NCI-H774 (cell line): ENCODE measurements at regions not wholly inside any gene's neighbourhood (a gene's known extent, or its start where the extent isn't known, plus 50 kb on each side); places are given as distances from the start of the nearest gene placed in this dataset.
"Not testable (repeated sequence)": the region's sequence is repeated elsewhere in the genome, so short reads cannot be mapped to it uniquely, and the experiment has no call there.

ENCODE experiments used
- DNase-seq: peaks from one replicate; lab custom pipeline; 2025; lab: John Stamatoyannopoulos, UW

- no peak for DNase-seq
These were observed 125.6 kb downstream of the GLRX3 start for GRCh38 chr10:130261766-130262165.

GRCh38 chr10:130263289-130263688 is 127.1 kb downstream of the GLRX3 start:
- no peak for DNase-seq

DNA sequence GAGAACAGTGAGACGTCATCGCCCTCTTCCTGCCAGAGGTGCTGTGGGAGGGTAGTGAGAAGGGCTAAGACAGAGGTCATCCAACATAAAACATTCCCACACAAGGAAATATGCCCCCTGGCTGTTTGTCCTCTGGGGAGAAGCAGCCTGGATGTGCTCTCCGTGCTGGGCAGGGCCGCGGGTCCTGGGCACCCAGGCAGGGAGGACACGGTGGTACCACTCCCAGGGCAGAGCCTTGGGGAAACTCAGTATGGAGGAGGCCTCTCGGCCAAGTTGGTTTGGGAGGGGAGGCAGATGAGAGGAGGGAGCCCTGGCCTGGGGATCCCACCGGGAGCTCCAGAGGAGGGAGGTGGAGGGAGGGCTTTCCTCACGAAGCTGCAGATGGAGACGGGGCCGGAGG is 129.4 kb downstream of the GLRX3 start:
- no peak for DNase-seq

GRCh38 chr10:130282492-130283218 is 146.5 kb downstream of the GLRX3 start:
- DNase-seq: no peak

- no peak for DNase-seq
These were observed 147.0 kb downstream of the GLRX3 start for GRCh38 chr10:130283219-130283545.

GRCh38 chr10:130295761-130296160 is 159.6 kb downstream of the GLRX3 start:
- not testable (repeated sequence) for DNase-seq

DNA sequence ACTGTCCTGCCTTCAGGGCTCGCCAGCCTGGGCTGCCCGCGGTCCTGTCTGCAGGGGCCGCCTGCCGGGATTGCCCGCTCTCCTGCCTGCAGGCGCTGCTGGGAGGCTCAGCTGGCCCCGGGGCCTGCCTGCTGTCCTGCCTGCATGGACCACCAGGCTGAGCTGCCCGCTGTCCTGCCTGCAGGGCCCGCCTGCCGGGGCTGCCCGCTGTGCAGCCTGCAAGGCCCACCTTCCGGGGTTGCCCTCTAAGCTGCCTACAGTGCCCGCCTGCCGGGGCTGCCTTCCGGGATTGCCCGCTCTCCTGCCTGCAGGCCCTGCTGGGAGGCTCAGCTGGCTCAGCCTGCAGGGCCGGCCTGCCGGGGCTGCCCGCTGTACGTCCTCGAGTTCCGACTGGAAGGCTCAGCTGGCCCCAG is 164.4 kb downstream of the GLRX3 start:
- peak; percentile 39 for DNase-seq

DNA sequence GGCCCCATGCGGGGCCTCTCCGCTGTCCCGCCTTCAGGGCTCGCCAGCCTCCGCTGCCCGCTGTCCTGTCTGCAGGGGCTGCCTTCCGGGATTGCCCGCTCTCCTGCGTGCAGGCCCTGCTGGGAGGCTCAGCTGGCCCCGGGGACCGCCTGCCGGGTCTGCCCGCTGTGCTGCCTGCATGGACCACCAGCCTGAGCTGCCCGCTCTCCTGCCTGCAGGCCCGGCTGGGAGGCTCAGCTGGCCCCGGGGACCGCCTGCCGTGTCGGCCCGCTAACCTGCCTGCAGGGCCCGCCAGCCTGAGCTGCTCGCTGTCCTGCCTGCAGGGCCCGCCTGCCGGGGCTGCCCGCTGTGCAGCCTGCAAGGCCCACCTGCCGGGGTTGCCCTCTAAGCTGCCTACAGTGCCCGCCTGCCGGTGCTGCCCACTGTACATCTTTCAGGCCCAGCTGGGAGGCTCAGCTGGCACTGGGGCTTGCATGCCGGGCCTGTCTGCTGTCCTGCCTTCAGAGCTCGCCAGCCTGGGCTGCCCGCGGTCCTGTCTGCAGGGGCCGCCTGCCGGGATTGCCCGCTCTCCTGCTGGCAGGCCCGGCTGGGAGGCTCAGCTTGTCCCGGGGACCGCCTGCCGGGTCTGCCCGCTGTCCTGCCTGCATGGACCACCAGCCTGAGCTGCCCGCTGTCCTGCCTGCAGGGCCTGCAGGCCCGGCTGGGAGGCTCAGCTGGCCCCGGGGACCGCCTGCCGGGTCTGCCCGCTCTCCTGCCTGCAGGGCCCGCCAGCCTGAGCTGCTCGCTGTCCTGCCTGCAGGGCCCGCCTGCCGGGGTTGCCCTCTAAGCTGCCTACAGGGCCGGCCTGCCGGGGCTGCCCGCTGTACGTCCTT is 165.1 kb downstream of the GLRX3 start:
- DNase-seq: peak; percentile 39

GRCh38 chr10:130326954-130327353 is 190.8 kb downstream of the GLRX3 start:
- no peak for DNase-seq

DNA sequence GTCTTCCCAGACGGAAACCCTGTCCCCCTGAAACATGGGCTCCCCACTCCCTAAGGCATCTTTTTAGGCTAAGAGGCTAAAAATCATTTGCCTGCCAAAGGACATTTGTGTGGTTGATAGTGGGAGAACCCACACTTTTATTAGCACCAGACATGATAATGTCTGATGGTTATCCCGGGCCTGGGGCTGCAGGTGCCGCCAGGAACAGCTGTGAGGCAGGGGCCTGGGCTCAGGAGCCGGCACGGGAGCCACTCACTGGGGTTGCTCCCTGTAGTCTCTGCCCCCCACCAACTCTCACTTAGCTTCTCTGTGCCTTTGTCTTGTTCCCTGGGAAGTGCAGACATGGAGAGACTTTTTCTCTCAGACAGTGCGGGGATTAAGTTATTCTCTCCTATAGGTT is 193.6 kb downstream of the GLRX3 start:
- no peak for DNase-seq

DNA sequence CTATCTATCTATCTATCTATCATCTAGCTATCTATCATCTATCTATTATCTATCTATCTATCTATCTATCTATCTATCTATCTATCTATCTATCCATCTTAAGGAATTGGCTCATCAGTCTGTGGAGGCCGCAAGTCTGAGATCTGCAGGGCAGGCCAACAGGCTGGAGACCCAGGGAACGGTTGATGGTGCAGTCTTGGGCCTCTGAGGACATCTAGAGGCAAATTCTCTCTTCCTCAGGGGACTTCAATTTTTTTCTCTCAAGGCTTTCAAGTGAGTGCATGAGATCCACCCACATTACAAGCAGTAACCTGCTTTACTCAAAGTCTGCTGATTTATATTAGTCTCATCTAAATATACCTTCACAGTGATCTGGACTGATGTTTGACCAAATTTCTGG is 197.0 kb downstream of the GLRX3 start:
- no peak for DNase-seq

DNA sequence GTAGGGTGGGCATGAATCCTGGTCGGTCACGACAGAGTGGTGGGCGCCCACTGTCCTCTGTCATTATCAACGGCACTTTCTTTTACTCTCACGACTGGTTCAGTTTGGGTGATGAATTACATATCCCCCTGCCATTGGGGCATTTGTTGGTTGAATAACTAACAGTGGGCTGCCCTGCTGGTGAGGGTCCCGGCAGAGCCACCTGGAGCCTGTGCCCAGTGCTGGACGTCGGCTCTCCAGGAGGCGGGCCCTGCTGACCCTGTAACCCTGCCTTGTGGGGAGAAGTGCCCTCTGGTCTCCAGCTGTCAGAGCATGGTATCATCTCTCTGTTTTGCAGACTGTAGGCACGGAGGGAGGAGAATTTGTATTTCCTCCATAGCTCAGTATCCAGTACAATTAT is 199.1 kb downstream of the GLRX3 start:
- no peak for DNase-seq

DNA sequence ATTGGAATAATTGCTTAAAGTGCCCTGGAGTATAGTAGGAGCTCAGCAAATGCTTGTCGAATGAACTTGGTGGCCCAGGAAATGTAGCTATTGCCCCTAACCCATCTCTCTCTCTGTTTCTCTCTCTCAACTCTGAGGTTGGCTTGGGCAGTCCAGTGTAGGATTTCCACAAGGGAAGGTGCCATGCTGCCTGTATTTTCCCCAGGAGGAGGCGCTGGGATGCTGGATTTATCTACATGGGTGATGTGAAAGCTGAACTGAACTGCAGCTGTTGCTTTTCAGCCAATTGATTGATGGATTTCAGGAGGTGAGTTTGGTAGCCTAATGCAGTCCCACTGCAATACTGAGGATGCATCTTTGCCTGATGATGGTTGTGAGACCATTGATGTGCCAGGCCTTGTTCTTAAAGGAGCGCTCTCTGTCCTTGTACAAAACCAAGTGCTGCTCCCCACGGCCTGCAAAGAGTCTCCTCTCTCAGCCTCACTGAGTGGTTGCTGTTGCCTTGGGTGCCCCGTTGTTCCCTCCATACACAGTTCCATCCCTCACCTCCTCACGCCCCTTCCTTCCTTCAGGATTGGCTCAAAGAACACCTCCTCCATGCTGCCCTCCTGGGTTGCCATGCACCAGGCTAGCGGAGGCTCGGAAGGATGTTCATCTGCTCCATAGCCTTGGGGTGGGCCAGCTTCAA is 200.6 kb downstream of the GLRX3 start:
- DNase-seq: no peak

GRCh38 chr10:130337305-130337640 is 201.1 kb downstream of the GLRX3 start:
- no peak for DNase-seq

DNA sequence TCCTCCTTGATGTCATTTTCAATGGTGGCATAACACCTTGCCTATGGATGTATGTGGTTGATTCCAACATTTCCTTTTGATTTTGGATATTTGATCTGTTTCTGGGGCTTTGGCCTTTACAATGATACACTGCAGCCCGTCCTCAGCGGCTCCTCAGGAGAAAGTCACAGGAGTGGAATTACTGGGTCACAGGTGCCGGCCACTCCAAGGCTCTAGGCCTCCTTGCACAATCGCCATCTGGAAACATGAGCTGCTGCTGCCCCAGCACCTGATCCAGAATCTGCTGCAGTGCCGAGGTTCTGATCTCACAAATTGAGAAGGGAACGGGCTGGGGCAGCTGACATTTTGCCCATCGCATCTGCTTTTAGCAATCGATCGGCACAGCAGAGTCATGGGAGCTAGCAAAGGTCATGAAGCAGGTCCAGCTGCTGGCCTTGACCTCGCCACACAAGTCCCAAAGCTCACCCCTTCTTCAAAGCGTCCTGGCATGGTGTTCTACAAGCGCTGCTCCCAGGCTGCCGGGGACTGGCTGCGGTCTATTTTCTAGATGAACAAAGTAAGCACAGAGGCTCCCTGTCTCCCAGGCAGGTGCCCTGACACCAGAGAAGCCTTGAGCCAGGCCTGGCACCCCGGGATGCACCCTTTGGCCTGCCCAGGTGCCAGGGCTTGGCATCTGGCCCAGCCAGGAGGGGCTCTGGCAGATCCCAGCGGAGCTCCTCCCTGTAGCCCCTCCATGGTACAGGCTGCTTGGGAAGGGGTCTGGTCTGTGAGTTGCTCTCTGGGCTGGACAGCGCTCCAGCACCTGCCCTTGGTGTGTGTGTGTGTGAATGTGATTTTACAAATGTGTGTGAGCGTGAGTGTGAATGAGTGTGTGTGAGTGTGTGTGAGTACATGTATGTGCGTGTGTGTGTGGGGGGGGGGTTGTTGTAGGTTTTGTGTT is 201.8 kb downstream of the GLRX3 start:
- no peak for DNase-seq

DNA sequence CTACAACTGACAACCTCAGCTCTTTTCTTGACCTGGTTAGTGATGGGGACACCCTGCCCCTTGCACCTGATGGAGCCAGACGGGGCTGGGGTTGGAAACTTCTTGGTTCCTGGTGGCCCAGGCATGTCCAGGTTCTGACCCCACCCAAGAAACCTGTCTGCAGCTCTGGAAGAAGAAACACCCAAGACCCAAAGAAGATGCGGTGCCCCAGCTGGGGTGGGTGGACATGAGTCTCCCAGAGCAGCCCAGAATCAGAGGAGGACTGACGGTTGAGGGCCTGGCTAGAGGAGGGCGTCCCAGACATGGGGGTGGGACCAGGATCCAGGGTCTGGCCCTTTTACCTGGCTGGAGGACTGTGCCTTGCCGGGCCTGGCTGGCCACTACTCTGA is 202.4 kb downstream of the GLRX3 start:
- no peak for DNase-seq

DNA sequence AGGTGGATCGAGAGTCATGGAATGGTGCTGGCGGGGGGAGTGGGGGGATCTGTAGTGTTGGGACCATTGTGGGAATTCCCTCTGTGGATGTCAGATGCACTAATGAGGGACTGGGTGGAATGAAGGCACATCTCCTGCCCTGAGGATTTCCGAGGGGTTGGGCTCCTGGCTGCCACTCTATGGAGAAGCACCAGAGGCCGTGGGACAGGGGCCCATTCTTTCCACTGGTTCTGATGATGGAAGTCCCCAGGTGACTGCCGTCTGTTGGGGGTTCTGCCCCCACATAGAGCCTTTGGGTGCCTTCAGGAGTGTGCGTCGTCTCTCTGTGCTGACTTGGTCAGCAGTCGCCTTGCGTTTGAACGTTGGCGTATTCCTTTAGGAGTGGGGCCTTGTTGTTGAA is 202.9 kb downstream of the GLRX3 start:
- DNase-seq: no peak

- DNase-seq: no peak
These were observed 203.7 kb downstream of the GLRX3 start for GRCh38 chr10:130339911-130340310.

GRCh38 chr10:130340816-130341215 is 204.6 kb downstream of the GLRX3 start:
- no peak for DNase-seq

GRCh38 chr10:130341356-130341755 is 205.2 kb downstream of the GLRX3 start:
- no peak for DNase-seq

DNA sequence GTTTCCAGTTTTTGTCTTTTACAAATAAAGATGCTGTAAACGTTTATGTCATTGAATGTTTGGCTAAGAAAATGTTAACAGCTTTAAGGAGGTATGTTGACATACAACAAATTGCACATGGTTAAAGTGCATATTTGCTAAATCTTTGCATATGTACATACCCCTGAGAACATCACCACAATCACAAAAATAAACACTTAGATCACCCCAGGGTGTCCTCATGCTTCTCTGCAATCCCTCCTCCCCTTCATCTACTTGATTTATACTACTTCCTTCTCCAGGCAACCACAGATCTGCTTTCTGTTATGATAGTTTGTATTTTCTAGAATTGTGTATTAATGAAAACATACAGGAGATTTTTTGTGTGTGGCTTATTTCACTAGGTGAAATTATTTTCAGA is 209.5 kb downstream of the GLRX3 start:
- no peak for DNase-seq

DNA sequence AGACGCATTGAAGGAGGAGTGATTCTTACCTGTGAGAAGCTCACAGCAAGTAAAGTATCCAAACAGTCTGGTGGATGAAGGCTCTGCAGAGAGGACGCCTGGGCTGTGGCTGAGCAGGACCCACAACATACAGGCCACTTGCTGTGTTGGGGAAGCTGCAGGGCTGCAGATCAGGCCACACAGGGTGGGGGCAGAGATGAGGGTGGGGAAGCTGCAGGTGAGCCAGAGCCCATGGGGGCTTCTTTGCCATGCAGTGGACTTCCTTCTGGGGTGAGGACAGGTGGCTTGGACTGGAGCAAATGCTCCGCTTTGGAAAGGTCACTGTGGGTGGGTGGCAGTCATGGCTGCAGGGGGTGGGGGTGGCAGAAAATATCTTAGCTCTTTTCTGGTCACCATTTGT is 214.8 kb downstream of the GLRX3 start:
- DNase-seq: no peak
